SK-N-SH (cell line): ENCODE measurements at regions not wholly inside any gene's neighbourhood (a gene's known extent, or its start where the extent isn't known, plus 50 kb on each side); places are given as distances from the start of the nearest gene placed in this dataset.

Experiments
- CTCF ChIA-PET: fragments of 300-600, 350-600 bp; formaldehyde crosslinking; extraction: SDS; loops from one replicate; lab custom pipeline; 2021; lab: Yijun Ruan, JAX
- POLR2A ChIA-PET: fragments of 350-600 bp; sonication (Branson Sonifier 250); formaldehyde crosslinking; extraction: SDS; loops from one replicate; lab custom pipeline; 2020; ENCODE audit warnings: antibody characterized with exemption, inconsistent platforms; lab: Yijun Ruan, JAX
- DNase-seq: peaks from one replicate; pipeline ENCODE4 v3.0.0; 2012
- H2AFZ ChIP-seq: fragments of 200-600 bp; sonication (generic); 2 replicates; pipeline ENCODE4 v1.8.1; 2016; ENCODE audit warnings: antibody characterized with exemption, mild to moderate bottlenecking, low read depth
- H3F3A ChIP-seq: fragments of 200-600 bp; sonication (generic); replicated peaks from 2 replicates; pipeline ENCODE3; 2016; ENCODE audit warnings: antibody characterized with exemption, mild to moderate bottlenecking; ENCODE audit not compliant: insufficient read depth
- H3K27ac ChIP-seq, 2 experiments: fragments of 200-500 bp in 1 of 2; fragments of 200-600 bp in 1 of 2; sonication (Bioruptor generic) in 1 of 2; sonication (generic), shearing (Covaris generic) in 1 of 2; 2 replicates each; pipeline versions ENCODE4 v1.5.1 to v1.6.1; 2014 to 2016; ENCODE audit warnings: low read depth in 2 of 2, inconsistent platforms in 1 of 2, low read length in 1 of 2, mild to moderate bottlenecking in 1 of 2, mixed read lengths in 1 of 2
- H3K27me3 ChIP-seq: fragments of 200-600 bp; sonication (generic), shearing (Covaris generic); 2 replicates; pipeline ENCODE4 v1.6.1; 2016; ENCODE audit warnings: mixed run types; ENCODE audit not compliant: insufficient read depth
- H3K36me3 ChIP-seq, 2 experiments: fragments of 200-500 bp in 1 of 2; fragments of 200-600 bp in 1 of 2; sonication (Bioruptor generic) in 1 of 2; sonication (generic) in 1 of 2; replicated peaks in 1 of 2; 2 replicates each; pipeline versions ENCODE3 to v1.5.1; 2014 to 2016; ENCODE audit warnings: low read length in 1 of 2, mild to moderate bottlenecking in 1 of 2; ENCODE audit not compliant: insufficient read depth in 2 of 2, control insufficient read depth in 1 of 2
- H3K4me1 ChIP-seq, 2 experiments: fragments of 200-500 bp in 1 of 2; fragments of 200-600 bp in 1 of 2; sonication (Bioruptor generic) in 1 of 2; sonication (generic), shearing (Covaris generic) in 1 of 2; 2 replicates each; pipeline versions ENCODE4 v1.5.1 to v1.6.1; 2014 to 2016; ENCODE audit warnings: low read depth in 1 of 2, low read length in 1 of 2, mixed run types in 1 of 2; ENCODE audit not compliant: insufficient read depth in 2 of 2, control insufficient read depth in 1 of 2
- H3K4me2 ChIP-seq: fragments of 200-600 bp; sonication (generic), shearing (Covaris generic); 2 replicates; pipeline ENCODE4 v1.6.1; 2017; ENCODE audit warnings: mixed run types
- H3K4me3 ChIP-seq, 2 experiments: fragments of 200-500 bp in 1 of 2; fragments of 200-600 bp in 1 of 2; sonication (Bioruptor generic) in 1 of 2; sonication (generic), shearing (Covaris generic) in 1 of 2; 2 replicates each; pipeline versions ENCODE4 v1.5.1 to v1.8.1; 2014 to 2016; ENCODE audit warnings: low read depth in 2 of 2, inconsistent platforms in 1 of 2, low read length in 1 of 2, mild to moderate bottlenecking in 1 of 2, mixed read lengths in 1 of 2, moderate library complexity in 1 of 2
- H3K79me2 ChIP-seq: fragments of 200-600 bp; sonication (generic); 2 replicates; pipeline ENCODE4 v1.8.1; 2017; ENCODE audit warnings: mild to moderate bottlenecking; ENCODE audit not compliant: insufficient read depth
- H3K9ac ChIP-seq: fragments of 200-600 bp; sonication (generic); 2 replicates; pipeline ENCODE4 v1.6.1; 2017; ENCODE audit warnings: mixed run types
- H3K9me2 ChIP-seq: fragments of 200-600 bp; sonication (generic); 2 replicates; pipeline ENCODE4 v1.6.1; 2017; ENCODE audit warnings: mixed run types
- H3K9me3 ChIP-seq: fragments of 200-600 bp; sonication (generic); 2 replicates; pipeline ENCODE4 v1.6.1; 2017; ENCODE audit warnings: mixed run types, mild to moderate bottlenecking, moderate library complexity
- H4K20me1 ChIP-seq: fragments of 200-600 bp; sonication (generic); 2 replicates; pipeline ENCODE4 v1.6.1; 2017; ENCODE audit warnings: mild to moderate bottlenecking, mixed run types; ENCODE audit not compliant: insufficient read depth
- CHD2 ChIP-seq: fragments of 150-350 bp; IDR thresholded peaks from 2 replicates; pipeline ENCODE4 v1.6.1; 2018; ENCODE audit warnings: low read length; ENCODE audit not compliant: partially characterized antibody
- FOSL2 ChIP-seq: IDR thresholded peaks from 2 replicates; pipeline ENCODE4 v1.4.0; 2012; ENCODE audit warnings: low read depth, mild to moderate bottlenecking, moderate library complexity, borderline replicate concordance
- FOXJ3 ChIP-seq: sonication (generic); formaldehyde crosslinking; IDR thresholded peaks from 2 replicates; pipeline ENCODE4 v1.5.1; 2020; ENCODE audit warnings: mild to moderate bottlenecking, missing genetic modification reagents
- FOXM1 ChIP-seq: IDR thresholded peaks from 2 replicates; pipeline ENCODE4 v1.4.0; 2012; ENCODE audit warnings: low read depth, mild to moderate bottlenecking
- GABPA ChIP-seq: IDR thresholded peaks from 2 replicates; pipeline ENCODE4 v1.4.0; 2012; ENCODE audit warnings: low read depth, mild to moderate bottlenecking
- GATA2 ChIP-seq: sonication (generic); formaldehyde crosslinking; IDR thresholded peaks from 2 replicates; pipeline ENCODE4 v1.5.0; 2020; ENCODE audit warnings: mild to moderate bottlenecking, missing genetic modification reagents
- MEF2A ChIP-seq: IDR thresholded peaks from 2 replicates; pipeline ENCODE4 v1.4.0; 2012; ENCODE audit warnings: low read depth, borderline replicate concordance
- MXI1 ChIP-seq: IDR thresholded peaks from 2 replicates; pipeline ENCODE4 v1.6.1; 2012; ENCODE audit warnings: mild to moderate bottlenecking, low read depth, low read length, improper control_type of control experiment
- NFIC ChIP-seq: IDR thresholded peaks from 2 replicates; pipeline ENCODE4 v1.4.0; 2012; ENCODE audit warnings: borderline replicate concordance
- RCOR1 ChIP-seq: fragments of 150-350 bp; IDR thresholded peaks from 2 replicates; pipeline ENCODE4 v1.6.1; 2017; ENCODE audit warnings: antibody characterized with exemption, low read length
- RFX5 ChIP-seq: IDR thresholded peaks from 2 replicates; pipeline ENCODE4 v1.6.1; 2012; ENCODE audit warnings: mild to moderate bottlenecking, improper control_type of control experiment, low read length
- RXRA ChIP-seq: IDR thresholded peaks from 2 replicates; pipeline ENCODE4 v1.4.0; 2012; ENCODE audit warnings: low read depth, mild to moderate bottlenecking, borderline replicate concordance
- SIN3A ChIP-seq: IDR thresholded peaks from 2 replicates; pipeline ENCODE4 v1.6.1; 2012; ENCODE audit warnings: low read depth, mild to moderate bottlenecking, low read length, moderate library complexity, borderline replicate concordance
- SMC3 ChIP-seq: IDR thresholded peaks from 2 replicates; pipeline ENCODE4 v1.6.1; 2012; ENCODE audit warnings: low read depth, low read length, improper control_type of control experiment
- TAF1 ChIP-seq: IDR thresholded peaks from 2 replicates; pipeline ENCODE4 v1.6.1; 2012; ENCODE audit warnings: low read depth, mild to moderate bottlenecking, low read length, moderate library complexity, borderline replicate concordance
- TCF12 ChIP-seq: IDR thresholded peaks from 2 replicates; pipeline ENCODE4 v1.4.0; 2012
- TEAD4 ChIP-seq: IDR thresholded peaks from 2 replicates; pipeline ENCODE4 v1.4.0; 2012; ENCODE audit warnings: mild to moderate bottlenecking, borderline replicate concordance; ENCODE audit not compliant: insufficient read depth
- YY1 ChIP-seq: IDR thresholded peaks from 2 replicates; pipeline ENCODE4 v1.4.0; 2012; ENCODE audit warnings: low read depth, mild to moderate bottlenecking
- WGBS: methylation state at CpG from one replicate; pipeline ENCODE4 v1.1.6; 2017; ENCODE audit warnings: low lambda C conversion rate; 5-methylcytosine and 5-hydroxymethylcytosine counted together
- TF ChIP-seq, protein P1 (sequence below): fragments of 150-350 bp; IDR thresholded peaks from 2 replicates; pipeline ENCODE4 v1.6.1; 2017; ENCODE audit warnings: antibody characterized with exemption, low read length, low read depth, borderline replicate concordance
- TF ChIP-seq, protein P2 (sequence below): fragments of 200-600 bp; sonication (generic); IDR thresholded peaks from 2 replicates; pipeline ENCODE4 v1.6.1; 2017; ENCODE audit warnings: antibody characterized with exemption, mild to moderate bottlenecking, moderate library complexity
- TF ChIP-seq, protein P3 (sequence below): IDR thresholded peaks from 2 replicates; pipeline ENCODE4 v1.4.0; 2012; ENCODE audit warnings: low read depth, borderline replicate concordance
- TF ChIP-seq, protein P4 (sequence below): IDR thresholded peaks from 2 replicates; pipeline ENCODE4 v1.4.0; 2012; ENCODE audit warnings: low read depth
- TF ChIP-seq, protein P5 (sequence below): IDR thresholded peaks from 2 replicates; pipeline ENCODE4 v1.6.1; 2012; ENCODE audit warnings: mild to moderate bottlenecking, low read depth, low read length, moderate library complexity
- TF ChIP-seq, protein P6 (sequence below): IDR thresholded peaks from 2 replicates; pipeline ENCODE4; 2012

DNA sequence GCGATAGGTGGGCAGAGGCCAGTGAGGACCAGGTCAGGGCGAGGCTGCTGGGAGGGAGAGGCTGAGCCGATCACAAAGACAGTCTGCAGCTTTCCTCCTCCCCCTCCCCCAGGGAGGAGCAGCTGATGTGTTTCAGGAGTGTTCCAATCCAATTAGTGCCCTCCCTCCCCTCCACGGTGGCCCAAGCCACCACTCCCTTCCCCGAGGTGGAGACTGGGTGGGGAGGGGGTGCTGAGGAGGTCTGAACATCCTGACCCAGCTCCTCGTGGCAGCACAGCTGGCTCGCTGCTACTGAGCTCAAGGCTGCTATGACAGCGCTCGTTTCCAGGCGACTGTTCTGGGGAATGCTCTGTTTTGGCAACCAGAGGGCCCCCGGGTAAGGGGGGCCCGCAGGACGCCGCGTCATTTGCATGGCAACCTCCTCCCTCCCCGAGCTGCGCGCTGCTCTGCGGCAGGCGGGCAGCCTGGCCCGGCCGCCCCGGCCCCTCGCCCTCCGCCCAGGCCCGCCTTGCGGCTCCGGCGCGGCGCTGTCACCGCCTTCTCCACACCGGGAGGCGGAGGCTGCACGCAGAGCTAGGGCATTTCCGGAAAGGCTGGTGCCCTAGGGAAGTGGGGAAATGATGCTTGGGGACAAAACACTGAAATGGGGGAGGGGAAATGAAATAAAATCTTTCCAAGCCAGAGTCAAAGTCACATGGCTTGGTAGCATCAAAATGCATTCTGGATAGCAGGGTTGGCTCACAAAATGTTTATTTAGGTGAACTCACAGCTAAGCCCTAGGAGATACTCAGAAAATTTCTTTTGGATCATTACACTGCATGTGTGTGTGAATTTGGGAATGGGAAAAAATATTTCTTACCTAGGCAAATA, 67.4 kb upstream of the PIM1 start:
- no peaks in the 10 kb centered on the region for H4K20me1 ChIP-seq
- no peaks in the 10 kb centered on the region for H3K27me3 ChIP-seq
- H3K4me1 ChIP-seq, result peaks cover 18 to 27% of the 10 kb centered on the region in 2 experiments
- peak overlapping the region; percentile 86; the same call in 1 of the 2 replicates for H2AFZ ChIP-seq
- no peaks in the 10 kb centered on the region for H3K9me3 ChIP-seq
- H3K79me2 ChIP-seq, result no peaks in the 10 kb centered on the region
- CTCF ChIA-PET, result interaction anchor here (0.5 to 4.5 kb wide), 10 partner anchors 20 to 105 kb away, joined by 3 to 29 read pairs (median 3); partner anchors contain the start of gene PIM1
- POLR2A ChIA-PET, result interaction anchor here (0.6 to 2.9 kb wide), 9 partner anchors 15 to 116 kb away, joined by 3 to 17 read pairs (median 5); partner anchors contain the start of genes MTCH1 and PIM1
- 3% methylated on average over 13 of the region's 36 CpGs for WGBS
- H3K9me2 ChIP-seq, result no peaks in the 10 kb centered on the region
- H3K27ac ChIP-seq, result peak overlapping the region; percentile 86 to 93
- peak overlapping the region; percentile 72 for H3K4me2 ChIP-seq
- DNase-seq, result peak; percentile 94
- no peaks in the 10 kb centered on the region for H3K36me3 ChIP-seq
- H3K4me3 ChIP-seq, result peak overlapping the region; percentile 42 to 56
- H3F3A ChIP-seq, result peaks cover 6% of the 10 kb centered on the region
- H3K9ac ChIP-seq, result peak overlapping the region; percentile 80
- TF ChIP-seq FOXM1, result no peak
- 0 out of 2 replicates have a peak, but pooled peaks have one; percentile 2 for TF ChIP-seq SMC3
- 0 out of 2 replicates have a peak, but pooled peaks have one; percentile 11 for TF ChIP-seq NFIC
- TF ChIP-seq, protein P1, sequence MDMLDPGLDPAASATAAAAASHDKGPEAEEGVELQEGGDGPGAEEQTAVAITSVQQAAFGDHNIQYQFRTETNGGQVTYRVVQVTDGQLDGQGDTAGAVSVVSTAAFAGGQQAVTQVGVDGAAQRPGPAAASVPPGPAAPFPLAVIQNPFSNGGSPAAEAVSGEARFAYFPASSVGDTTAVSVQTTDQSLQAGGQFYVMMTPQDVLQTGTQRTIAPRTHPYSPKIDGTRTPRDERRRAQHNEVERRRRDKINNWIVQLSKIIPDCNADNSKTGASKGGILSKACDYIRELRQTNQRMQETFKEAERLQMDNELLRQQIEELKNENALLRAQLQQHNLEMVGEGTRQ, result no peak
- TF ChIP-seq TEAD4, result no peak
- TF ChIP-seq, protein P2, sequence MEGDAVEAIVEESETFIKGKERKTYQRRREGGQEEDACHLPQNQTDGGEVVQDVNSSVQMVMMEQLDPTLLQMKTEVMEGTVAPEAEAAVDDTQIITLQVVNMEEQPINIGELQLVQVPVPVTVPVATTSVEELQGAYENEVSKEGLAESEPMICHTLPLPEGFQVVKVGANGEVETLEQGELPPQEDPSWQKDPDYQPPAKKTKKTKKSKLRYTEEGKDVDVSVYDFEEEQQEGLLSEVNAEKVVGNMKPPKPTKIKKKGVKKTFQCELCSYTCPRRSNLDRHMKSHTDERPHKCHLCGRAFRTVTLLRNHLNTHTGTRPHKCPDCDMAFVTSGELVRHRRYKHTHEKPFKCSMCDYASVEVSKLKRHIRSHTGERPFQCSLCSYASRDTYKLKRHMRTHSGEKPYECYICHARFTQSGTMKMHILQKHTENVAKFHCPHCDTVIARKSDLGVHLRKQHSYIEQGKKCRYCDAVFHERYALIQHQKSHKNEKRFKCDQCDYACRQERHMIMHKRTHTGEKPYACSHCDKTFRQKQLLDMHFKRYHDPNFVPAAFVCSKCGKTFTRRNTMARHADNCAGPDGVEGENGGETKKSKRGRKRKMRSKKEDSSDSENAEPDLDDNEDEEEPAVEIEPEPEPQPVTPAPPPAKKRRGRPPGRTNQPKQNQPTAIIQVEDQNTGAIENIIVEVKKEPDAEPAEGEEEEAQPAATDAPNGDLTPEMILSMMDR, result no peak
- peak; percentile 77 for TF ChIP-seq CHD2
- TF ChIP-seq SIN3A, result peak; percentile 84; the same call in 1 of the 2 replicates
- TF ChIP-seq, protein P3, sequence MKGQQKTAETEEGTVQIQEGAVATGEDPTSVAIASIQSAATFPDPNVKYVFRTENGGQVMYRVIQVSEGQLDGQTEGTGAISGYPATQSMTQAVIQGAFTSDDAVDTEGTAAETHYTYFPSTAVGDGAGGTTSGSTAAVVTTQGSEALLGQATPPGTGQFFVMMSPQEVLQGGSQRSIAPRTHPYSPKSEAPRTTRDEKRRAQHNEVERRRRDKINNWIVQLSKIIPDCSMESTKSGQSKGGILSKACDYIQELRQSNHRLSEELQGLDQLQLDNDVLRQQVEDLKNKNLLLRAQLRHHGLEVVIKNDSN, result peak; percentile 46; the same call in 1 of the 2 replicates
- peak; percentile 95 for TF ChIP-seq MXI1
- TF ChIP-seq MEF2A, result no peak
- TF ChIP-seq, protein P4, sequence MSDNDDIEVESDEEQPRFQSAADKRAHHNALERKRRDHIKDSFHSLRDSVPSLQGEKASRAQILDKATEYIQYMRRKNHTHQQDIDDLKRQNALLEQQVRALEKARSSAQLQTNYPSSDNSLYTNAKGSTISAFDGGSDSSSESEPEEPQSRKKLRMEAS, result peak; percentile 80; the same call in 1 of the 2 replicates
- TF ChIP-seq TCF12, result peak; percentile 21; the same call in 1 of the 2 replicates
- TF ChIP-seq GABPA, result 0 out of 2 replicates have a peak, but pooled peaks have one; percentile 37
- TF ChIP-seq, protein P5, sequence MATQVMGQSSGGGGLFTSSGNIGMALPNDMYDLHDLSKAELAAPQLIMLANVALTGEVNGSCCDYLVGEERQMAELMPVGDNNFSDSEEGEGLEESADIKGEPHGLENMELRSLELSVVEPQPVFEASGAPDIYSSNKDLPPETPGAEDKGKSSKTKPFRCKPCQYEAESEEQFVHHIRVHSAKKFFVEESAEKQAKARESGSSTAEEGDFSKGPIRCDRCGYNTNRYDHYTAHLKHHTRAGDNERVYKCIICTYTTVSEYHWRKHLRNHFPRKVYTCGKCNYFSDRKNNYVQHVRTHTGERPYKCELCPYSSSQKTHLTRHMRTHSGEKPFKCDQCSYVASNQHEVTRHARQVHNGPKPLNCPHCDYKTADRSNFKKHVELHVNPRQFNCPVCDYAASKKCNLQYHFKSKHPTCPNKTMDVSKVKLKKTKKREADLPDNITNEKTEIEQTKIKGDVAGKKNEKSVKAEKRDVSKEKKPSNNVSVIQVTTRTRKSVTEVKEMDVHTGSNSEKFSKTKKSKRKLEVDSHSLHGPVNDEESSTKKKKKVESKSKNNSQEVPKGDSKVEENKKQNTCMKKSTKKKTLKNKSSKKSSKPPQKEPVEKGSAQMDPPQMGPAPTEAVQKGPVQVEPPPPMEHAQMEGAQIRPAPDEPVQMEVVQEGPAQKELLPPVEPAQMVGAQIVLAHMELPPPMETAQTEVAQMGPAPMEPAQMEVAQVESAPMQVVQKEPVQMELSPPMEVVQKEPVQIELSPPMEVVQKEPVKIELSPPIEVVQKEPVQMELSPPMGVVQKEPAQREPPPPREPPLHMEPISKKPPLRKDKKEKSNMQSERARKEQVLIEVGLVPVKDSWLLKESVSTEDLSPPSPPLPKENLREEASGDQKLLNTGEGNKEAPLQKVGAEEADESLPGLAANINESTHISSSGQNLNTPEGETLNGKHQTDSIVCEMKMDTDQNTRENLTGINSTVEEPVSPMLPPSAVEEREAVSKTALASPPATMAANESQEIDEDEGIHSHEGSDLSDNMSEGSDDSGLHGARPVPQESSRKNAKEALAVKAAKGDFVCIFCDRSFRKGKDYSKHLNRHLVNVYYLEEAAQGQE, result no peak
- TF ChIP-seq FOSL2, result no peak
- TF ChIP-seq, protein P6, sequence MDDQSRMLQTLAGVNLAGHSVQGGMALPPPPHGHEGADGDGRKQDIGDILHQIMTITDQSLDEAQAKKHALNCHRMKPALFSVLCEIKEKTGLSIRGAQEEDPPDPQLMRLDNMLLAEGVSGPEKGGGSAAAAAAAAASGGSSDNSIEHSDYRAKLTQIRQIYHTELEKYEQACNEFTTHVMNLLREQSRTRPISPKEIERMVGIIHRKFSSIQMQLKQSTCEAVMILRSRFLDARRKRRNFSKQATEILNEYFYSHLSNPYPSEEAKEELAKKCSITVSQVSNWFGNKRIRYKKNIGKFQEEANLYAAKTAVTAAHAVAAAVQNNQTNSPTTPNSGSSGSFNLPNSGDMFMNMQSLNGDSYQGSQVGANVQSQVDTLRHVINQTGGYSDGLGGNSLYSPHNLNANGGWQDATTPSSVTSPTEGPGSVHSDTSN, result no peak
- no peak; the same call in 1 of the 2 replicates for TF ChIP-seq RCOR1
- TF ChIP-seq YY1, result no peak
- TF ChIP-seq TAF1, result no peak
- no peak for TF ChIP-seq RXRA
- TF ChIP-seq RFX5, result peak; percentile 90
- no peak for TF ChIP-seq FOXJ3 (CRISPR knock-in tag)
- TF ChIP-seq GATA2, result no peak
